ENCODE measurements at regions not wholly inside any gene's neighbourhood (a gene's known extent, or its start where the extent isn't known, plus 50 kb on each side); places are given as distances from the start of the nearest gene placed in this dataset.

- H3K27ac ChIP-seq: no peak overlapping the region
- H3K4me3 ChIP-seq: no peak overlapping the region
- no peaks in the 10 kb centered on the region for H3K79me2 ChIP-seq
- H3K4me1 ChIP-seq (ENCODE audit: insufficient read depth): no peaks in the 10 kb centered on the region
- 91% methylated on average over 11 of the region's 11 CpGs for WGBS (ENCODE audit: low lambda C conversion rate, missing lambda C conversion rate)
- no peaks in the 10 kb centered on the region for H3K9me2 ChIP-seq (replicated peaks; ENCODE audit: insufficient read depth)
- no peaks in the 10 kb centered on the region for H3K36me3 ChIP-seq (replicated peaks; ENCODE audit: insufficient read depth, low read depth)
- H3K27me3 ChIP-seq: no peaks in the 10 kb centered on the region
- H3K4me2 ChIP-seq: no peak overlapping the region
- H2AFZ ChIP-seq: no peak overlapping the region
- H3K9me3 ChIP-seq (ENCODE audit: low read depth): no peaks in the 10 kb centered on the region
- TF ChIP-seq EZH2 (IDR thresholded peaks at IDR 0.05; ENCODE audit: borderline replicate concordance) (no peak), EZH2phosphoT487 (IDR thresholded peaks at IDR 0.05; ENCODE audit: low read depth, severe bottlenecking, unreplicated experiment) (no peak), CTCF (IDR thresholded peaks at IDR 0.05; ENCODE audit: poor library complexity) (no peak)
- H4K20me1 ChIP-seq (ENCODE audit: insufficient read depth, poor library complexity, severe bottlenecking): no peaks in the 10 kb centered on the region
- DNase-seq (ENCODE audit: low spot score): no peak
These were observed 463.9 kb downstream of the BTG1 start for GRCh38 chr12:91681751-91682150.

- H3K4me2 ChIP-seq: no peak overlapping the region
- WGBS (ENCODE audit: low lambda C conversion rate, missing lambda C conversion rate): 92% methylated on average over 2 of the region's 2 CpGs
- H3K36me3 ChIP-seq (replicated peaks; ENCODE audit: insufficient read depth, low read depth): no peaks in the 10 kb centered on the region
- H3K9me2 ChIP-seq (replicated peaks; ENCODE audit: insufficient read depth): no peaks in the 10 kb centered on the region
- H3K4me3 ChIP-seq: no peak overlapping the region
- no peak overlapping the region for H2AFZ ChIP-seq
- H3K27ac ChIP-seq: no peak overlapping the region
- DNase-seq (ENCODE audit: low spot score): no peak
- no peaks in the 10 kb centered on the region for H3K27me3 ChIP-seq
- H3K4me1 ChIP-seq (ENCODE audit: insufficient read depth): no peaks in the 10 kb centered on the region
- H3K79me2 ChIP-seq: no peaks in the 10 kb centered on the region
- no peaks in the 10 kb centered on the region for H3K9me3 ChIP-seq (ENCODE audit: low read depth)
- H4K20me1 ChIP-seq (ENCODE audit: insufficient read depth, poor library complexity, severe bottlenecking): no peaks in the 10 kb centered on the region
- TF ChIP-seq EZH2 (IDR thresholded peaks at IDR 0.05; ENCODE audit: borderline replicate concordance): no peak
- no peak for TF ChIP-seq EZH2phosphoT487 (IDR thresholded peaks at IDR 0.05; ENCODE audit: low read depth, severe bottlenecking, unreplicated experiment)
- TF ChIP-seq CTCF (IDR thresholded peaks at IDR 0.05; ENCODE audit: poor library complexity): no peak
These were observed 464.8 kb downstream of the BTG1 start for GRCh38 chr12:91680864-91681263.

DNA sequence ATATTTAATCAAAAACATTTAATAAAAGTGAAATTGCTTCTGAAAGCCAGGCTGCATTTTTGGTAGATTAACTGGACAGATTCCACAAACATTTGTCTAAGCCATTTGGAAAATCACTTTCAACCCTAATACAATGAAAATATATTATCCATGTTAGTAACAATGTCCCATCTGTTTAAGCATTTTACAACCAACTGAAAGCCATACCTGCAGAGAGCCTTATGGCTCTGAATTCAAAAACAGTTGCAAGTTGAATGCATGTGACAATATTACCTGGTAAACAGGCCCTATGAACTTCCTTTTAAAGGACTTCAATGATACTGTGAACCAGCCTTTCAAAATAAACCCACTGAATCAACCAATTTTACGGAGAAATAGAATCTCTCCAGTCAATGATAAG lies 468.1 kb downstream of the BTG1 start:
- no peak overlapping the region for H2AFZ ChIP-seq
- no peaks in the 10 kb centered on the region for H3K4me1 ChIP-seq (ENCODE audit: insufficient read depth)
- H3K9me2 ChIP-seq (replicated peaks; ENCODE audit: insufficient read depth): no peaks in the 10 kb centered on the region
- no peak for TF ChIP-seq CTCF (IDR thresholded peaks at IDR 0.05; ENCODE audit: poor library complexity)
- H4K20me1 ChIP-seq (ENCODE audit: insufficient read depth, poor library complexity, severe bottlenecking): no peaks in the 10 kb centered on the region
- H3K4me3 ChIP-seq: no peak overlapping the region
- WGBS (ENCODE audit: low lambda C conversion rate, missing lambda C conversion rate): 96% methylated on average over 1 of the region's 1 CpG
- no peaks in the 10 kb centered on the region for H3K79me2 ChIP-seq
- no peak overlapping the region for H3K4me2 ChIP-seq
- no peaks in the 10 kb centered on the region for H3K36me3 ChIP-seq (replicated peaks; ENCODE audit: insufficient read depth, low read depth)
- no peaks in the 10 kb centered on the region for H3K9me3 ChIP-seq (ENCODE audit: low read depth)
- H3K27me3 ChIP-seq: no peaks in the 10 kb centered on the region
- no peak overlapping the region for H3K27ac ChIP-seq
- DNase-seq (ENCODE audit: low spot score): no peak

- H3K4me3 ChIP-seq: no peak overlapping the region
- no peaks in the 10 kb centered on the region for H3K79me2 ChIP-seq
- DNase-seq (ENCODE audit: low spot score): no peak
- no peaks in the 10 kb centered on the region for H3K4me1 ChIP-seq (ENCODE audit: insufficient read depth)
- TF ChIP-seq EZH2 (IDR thresholded peaks at IDR 0.05; ENCODE audit: borderline replicate concordance) (no peak), CTCF (IDR thresholded peaks at IDR 0.05; ENCODE audit: poor library complexity) (no peak), EZH2phosphoT487 (IDR thresholded peaks at IDR 0.05; ENCODE audit: low read depth, severe bottlenecking, unreplicated experiment) (no peak)
- no peak overlapping the region for H3K27ac ChIP-seq
- H3K9me3 ChIP-seq (ENCODE audit: low read depth): no peaks in the 10 kb centered on the region
- no peaks in the 10 kb centered on the region for H3K27me3 ChIP-seq
- H3K36me3 ChIP-seq (replicated peaks; ENCODE audit: insufficient read depth, low read depth): no peaks in the 10 kb centered on the region
- H4K20me1 ChIP-seq (ENCODE audit: insufficient read depth, poor library complexity, severe bottlenecking): no peaks in the 10 kb centered on the region
- H2AFZ ChIP-seq: no peak overlapping the region
- 86% methylated on average over 2 of the region's 2 CpGs for WGBS (ENCODE audit: low lambda C conversion rate, missing lambda C conversion rate)
- no peaks in the 10 kb centered on the region for H3K9me2 ChIP-seq (replicated peaks; ENCODE audit: insufficient read depth)
- H3K4me2 ChIP-seq: no peak overlapping the region
These were observed 470.2 kb downstream of the BTG1 start for GRCh38 chr12:91675401-91675800.

All from hepatocyte (in vitro differentiated cells).